Omental fat pad (tissue), 3 donors: ENCODE measurements at regions not wholly inside any gene's neighbourhood (a gene's known extent, or its start where the extent isn't known, plus 50 kb on each side); places are given as distances from the start of the nearest gene placed in this dataset.

Experiments
- ATAC-seq: fragments of 150-250 bp; one replicate; pipeline ENCODE4 v1.9.1; 2016; ENCODE audit warnings: mild to moderate bottlenecking, moderate library complexity; ENCODE audit not compliant: low FRiP score
- DNase-seq: peaks from one replicate; pipeline ENCODE4 v3.0.0-alpha.2; 2019; ENCODE audit warnings: low spot score
- CTCF ChIP-seq, 3 donors: fragments of 450-650 bp; IDR thresholded peaks; one replicate each; pipeline ENCODE4 v1.5.1; 2016 to 2017; ENCODE audit warnings: antibody characterized with exemption in 3 of 3, mild to moderate bottlenecking in 3 of 3, moderate library complexity in 2 of 3

- no peak for DNase-seq
- ATAC-seq = no peak
- TF ChIP-seq CTCF (IDR thresholded peaks at IDR 0.05) = no peak
These were observed 78.3 kb upstream of the SLC16A7 start for GRCh38 chr12:59517522-59517921.

- no peak for ATAC-seq
These were observed 94.9 kb upstream of the SLC16A7 start for GRCh38 chr12:59500915-59501314.

GRCh38 chr12:59500335-59500734 is 95.5 kb upstream of the SLC16A7 start:
- TF ChIP-seq CTCF (IDR thresholded peaks at IDR 0.05) = no peak
- DNase-seq (no peak), ATAC-seq (no peak)

More at GRCh38 chr12:59500915-59501314, 94.9 kb upstream of the SLC16A7 start:
- no peak for DNase-seq
- TF ChIP-seq CTCF (IDR thresholded peaks at IDR 0.05) = no peak

- no peak for DNase-seq
- no peak for TF ChIP-seq CTCF (IDR thresholded peaks at IDR 0.05)
- ATAC-seq = no peak
These were observed 96.1 kb upstream of the SLC16A7 start for GRCh38 chr12:59499774-59500173.

- TF ChIP-seq CTCF (IDR thresholded peaks at IDR 0.05) = no peak
- no peak for DNase-seq
- no peak for ATAC-seq
These were observed 101.2 kb upstream of the SLC16A7 start for GRCh38 chr12:59494617-59495016.

- no peak for TF ChIP-seq CTCF (IDR thresholded peaks at IDR 0.05)
- DNase-seq (no peak), ATAC-seq (no peak)
These were observed 104.0 kb upstream of the SLC16A7 start for GRCh38 chr12:59491877-59492276.

GRCh38 chr12:59486827-59487226 is 109.0 kb upstream of the SLC16A7 start:
- ATAC-seq (no peak), DNase-seq (no peak)
- no peak for TF ChIP-seq CTCF (IDR thresholded peaks at IDR 0.05)
